Forelimb muscle (tissue), 1 donor: ENCODE measurements at regions not wholly inside any gene's neighbourhood (a gene's known extent, or its start where the extent isn't known, plus 50 kb on each side); places are given as distances from the start of the nearest gene placed in this dataset.
"Not testable (repeated sequence)": the region's sequence is repeated elsewhere in the genome, so short reads cannot be mapped to it uniquely, and the experiment has no call there.

Source experiments
- DNase-seq: peaks from one replicate; pipeline ENCODE4 v3.0.0-alpha.2; 2013; ENCODE audit warnings: low read depth

DNA sequence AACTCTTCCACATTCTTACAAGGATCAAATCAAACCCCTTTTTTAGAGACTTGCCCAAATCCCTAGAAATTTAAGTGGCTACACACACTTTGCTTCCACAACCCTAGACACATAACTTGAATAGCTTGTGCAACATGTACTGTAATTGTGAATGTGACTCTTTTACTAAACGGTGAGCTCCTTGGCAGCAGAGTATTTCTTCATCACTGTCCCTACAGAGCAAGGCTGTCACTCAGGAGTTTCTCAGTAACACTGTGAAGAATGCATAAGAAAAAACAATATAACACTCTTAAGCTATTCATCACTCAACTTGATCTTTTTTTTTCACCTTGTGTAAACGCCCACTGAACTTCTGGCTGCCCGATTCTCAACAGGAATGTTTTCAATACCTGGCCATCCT lies 53.8 kb upstream of the ADAMTS18 start:
- no peak for DNase-seq

- no peak for DNase-seq
These were observed 56.3 kb upstream of the ADAMTS18 start for GRCh38 chr16:77491091-77491490.

DNA sequence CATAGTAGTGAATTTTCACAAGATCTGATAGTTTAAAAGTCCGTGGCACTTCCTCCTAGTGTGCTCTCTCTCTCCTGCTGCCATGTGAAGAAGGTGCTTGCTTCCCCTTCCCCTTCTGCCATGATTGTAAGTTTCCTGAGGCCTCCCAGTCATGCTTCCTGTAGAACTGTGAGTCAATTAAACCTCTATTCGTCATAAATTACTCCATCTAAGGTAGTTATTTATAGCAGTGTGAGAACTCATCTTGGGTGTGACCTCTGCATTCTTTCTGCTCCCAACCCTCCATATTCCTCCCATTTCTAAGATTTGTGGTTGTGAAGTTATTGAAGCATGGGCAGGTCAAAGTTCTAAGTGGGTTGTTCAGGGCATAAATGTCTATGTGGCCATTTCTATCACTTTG lies 62.1 kb upstream of the ADAMTS18 start:
- DNase-seq: no peak

DNA sequence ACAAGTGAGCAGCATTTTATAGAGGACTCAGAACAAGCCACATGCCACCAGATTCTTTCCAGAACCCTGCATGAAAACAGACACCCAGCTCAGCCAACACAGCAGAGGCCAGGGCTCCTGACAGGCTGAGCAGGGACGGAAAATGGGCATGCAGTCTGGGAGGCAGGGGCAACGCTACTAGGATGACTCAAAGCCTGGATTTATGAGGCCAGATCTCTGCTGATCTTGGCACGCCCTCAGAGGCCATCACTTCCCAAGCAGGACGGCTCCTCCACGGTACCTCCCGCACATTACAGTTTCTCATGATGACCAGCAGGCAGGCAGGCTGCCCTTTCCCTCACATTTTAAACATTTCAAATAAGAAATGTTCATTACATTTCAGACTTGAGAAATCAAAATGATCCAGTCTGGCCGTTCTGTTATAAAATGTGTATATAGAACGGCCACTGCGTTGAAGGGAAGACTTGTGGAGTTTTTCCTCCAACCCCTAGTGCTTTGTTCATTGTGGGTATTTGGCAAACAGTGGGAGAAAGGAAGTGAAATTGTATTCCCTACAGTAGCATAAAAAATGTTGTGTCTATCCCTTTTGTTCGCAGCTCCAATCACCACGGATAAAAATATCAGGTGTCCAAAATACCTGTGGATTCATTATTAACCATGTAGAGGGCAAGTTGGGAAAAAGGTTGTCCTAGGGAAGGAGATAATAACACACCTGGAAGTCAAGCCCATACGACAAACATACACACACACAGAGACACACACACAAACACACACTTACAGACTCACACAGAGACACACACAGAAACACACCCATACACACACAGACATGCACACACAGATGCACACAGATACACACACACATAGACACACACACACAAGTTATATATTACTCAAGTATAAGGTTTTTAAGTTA lies 64.8 kb upstream of the ADAMTS18 start:
- no peak for DNase-seq

GRCh38 chr16:77500286-77500598 lies 65.4 kb upstream of the ADAMTS18 start:
- DNase-seq: no peak

- DNase-seq: no peak
These were observed 66.3 kb upstream of the ADAMTS18 start for GRCh38 chr16:77500934-77501664.

- no peak for DNase-seq
These were observed 67.6 kb upstream of the ADAMTS18 start for GRCh38 chr16:77502448-77502847.

GRCh38 chr16:77506492-77506891 lies 71.7 kb upstream of the ADAMTS18 start:
- DNase-seq: not testable (repeated sequence)

DNA sequence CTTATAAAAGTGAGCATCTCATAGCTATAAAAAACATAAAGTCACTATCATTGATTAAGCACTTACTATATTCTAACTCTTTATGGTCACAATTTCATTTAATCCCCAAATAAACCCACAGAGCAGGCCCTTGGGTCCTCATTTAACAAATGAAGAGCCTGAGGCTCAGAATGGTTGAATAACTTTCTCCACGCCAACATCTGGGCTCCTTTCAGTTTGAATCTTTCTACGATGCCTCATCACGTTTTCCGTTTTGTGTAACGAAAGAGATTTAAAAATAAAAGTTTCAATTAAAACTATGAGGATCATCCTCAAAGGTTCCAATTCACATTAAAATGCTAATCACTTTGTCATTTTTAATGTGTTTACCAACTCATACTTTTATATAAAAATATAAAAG lies 74.2 kb upstream of the ADAMTS18 start:
- DNase-seq: no peak

- no peak for DNase-seq
These were observed 75.0 kb upstream of the ADAMTS18 start for GRCh38 chr16:77509796-77510195.

DNA sequence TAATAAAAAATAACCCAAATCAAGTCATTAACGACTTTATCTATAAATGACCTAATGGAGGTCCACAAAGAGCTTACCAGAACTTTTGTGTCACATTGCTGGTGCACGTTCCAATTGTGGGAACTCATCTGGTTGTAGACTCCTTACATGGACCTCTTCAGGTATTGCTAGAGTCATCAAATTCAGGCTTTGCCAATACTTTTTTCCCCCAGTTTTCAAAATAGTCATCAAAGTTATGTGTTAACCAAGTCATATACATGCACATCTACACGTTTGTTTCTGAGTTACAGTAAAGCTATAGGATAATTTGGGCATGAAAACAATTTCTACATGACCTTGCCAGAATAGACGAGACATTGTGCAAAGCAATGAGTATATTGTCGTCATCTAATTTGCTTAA lies 76.2 kb upstream of the ADAMTS18 start:
- no peak for DNase-seq

DNA sequence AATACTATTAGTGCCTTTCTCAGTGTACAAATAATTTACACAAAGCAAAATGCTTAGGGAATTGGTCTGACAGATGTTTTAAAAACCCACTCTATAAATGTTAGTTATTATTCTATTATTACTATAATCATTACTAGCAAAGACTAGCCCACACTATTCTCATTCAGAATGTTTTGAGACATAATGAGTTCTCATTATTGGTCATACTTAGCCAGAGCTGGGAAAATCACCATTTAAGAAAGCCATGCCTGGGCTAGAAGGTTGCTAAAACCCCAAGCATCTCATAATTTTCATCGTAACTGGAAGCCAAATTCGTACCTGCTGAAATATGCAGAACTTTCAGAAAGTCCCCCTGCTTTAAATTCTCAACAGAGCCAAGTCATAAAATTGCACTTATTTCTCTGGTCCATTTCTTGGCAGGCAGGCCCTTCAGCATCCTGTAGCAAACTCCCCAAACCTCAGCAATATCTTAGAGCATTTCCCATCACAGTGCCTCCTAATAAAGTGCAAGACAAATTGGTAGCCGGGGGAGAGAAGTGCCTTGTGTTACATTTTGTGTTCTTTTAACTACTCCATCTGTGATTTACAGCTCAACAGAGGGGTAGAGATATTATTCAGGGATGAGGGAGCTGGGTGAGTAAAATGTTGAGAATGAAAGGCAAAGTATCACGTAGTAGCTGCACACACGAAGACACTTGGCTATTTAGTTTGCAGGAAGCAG lies 79.8 kb upstream of the ADAMTS18 start:
- no peak for DNase-seq

GRCh38 chr16:77525226-77525625 lies 90.4 kb upstream of the ADAMTS18 start:
- not testable (repeated sequence) for DNase-seq

DNA sequence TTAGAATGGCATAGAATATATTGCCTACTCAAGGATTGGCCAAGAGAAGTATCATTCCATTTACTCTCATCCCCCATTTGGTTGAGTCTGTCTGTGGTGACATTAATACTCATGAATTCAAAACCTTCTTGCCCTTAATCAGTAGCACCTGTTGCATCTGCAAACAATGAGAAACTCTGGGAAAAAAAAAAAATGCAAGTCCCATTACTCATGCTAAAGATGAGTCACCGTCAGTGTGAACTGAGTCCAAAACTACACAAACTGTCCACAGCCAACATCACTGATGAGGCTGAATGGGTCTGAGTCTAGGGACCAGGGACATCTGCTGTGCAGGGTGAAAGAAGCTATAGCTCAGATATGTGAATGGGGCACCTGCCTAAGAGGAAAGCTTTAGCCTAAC lies 96.9 kb upstream of the ADAMTS18 start:
- no peak for DNase-seq

DNA sequence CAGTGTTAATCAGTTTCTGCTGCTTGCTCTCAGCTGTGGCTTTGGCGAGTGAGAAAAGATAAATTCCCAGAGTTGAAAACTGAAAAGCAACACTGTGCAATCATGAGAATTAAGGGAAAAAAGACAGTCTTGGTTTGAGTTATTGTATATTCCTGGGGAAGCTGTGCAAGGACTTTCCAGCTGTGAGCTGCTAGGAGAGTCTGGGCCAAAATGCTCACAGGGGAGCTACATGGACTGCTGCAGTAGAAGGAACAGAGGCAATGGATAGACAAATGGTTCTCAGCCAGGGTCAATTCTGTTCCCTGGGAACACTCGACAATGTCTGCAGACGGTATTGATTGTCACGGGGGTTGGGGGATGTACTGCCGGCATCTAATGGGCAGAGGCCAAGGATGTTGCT lies 102.0 kb upstream of the ADAMTS18 start:
- peak; percentile 75 for DNase-seq

DNA sequence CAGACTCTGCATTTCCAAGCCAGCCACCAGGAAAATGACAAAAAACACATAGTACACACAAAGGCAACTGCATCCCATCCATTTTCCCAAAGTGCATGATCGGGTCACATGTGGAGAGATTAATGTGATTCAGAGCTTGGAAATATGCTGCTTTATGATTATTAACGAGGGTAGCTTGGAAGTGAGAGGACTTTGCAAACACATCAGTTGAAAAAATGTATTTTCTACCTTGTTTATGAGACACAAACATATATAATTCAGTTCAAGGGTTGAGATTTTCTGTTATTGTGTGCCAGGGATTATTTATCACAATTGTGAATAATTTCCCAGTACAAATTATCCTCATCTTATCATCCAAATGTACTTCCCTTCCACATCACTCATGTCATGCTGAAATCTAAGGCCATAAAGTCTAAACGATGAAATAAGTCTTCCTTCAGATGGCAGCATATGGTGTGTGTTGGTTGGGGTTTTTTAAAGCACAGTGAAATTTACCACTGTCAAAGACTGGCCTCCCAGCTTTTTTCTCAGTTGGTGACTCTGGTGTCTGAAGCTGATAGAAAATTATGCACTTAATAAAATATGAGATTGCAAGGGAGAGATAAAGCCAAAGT lies 104.7 kb upstream of the ADAMTS18 start:
- DNase-seq: no peak

DNA sequence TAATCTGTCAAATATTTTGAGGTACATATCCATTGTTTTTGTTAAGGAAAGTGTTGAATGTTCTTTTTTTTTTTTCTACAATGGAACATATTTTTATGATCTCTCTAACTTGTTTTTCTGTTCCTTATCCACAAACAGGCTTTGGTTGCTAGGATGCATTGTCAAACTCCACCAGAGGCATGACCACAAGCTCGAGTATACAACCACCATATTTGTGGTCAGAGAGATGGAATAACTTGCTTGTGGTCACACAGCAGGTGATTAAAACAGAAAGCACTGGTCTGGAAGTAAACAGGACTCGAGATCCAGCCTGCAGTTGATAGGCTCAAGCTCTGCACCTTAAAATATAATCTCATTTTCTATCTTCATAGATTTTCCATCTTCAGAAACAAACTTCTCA lies 105.8 kb upstream of the ADAMTS18 start:
- DNase-seq: peak; percentile 28

- DNase-seq: no peak
These were observed 106.3 kb upstream of the ADAMTS18 start for GRCh38 chr16:77541165-77541564.

DNA sequence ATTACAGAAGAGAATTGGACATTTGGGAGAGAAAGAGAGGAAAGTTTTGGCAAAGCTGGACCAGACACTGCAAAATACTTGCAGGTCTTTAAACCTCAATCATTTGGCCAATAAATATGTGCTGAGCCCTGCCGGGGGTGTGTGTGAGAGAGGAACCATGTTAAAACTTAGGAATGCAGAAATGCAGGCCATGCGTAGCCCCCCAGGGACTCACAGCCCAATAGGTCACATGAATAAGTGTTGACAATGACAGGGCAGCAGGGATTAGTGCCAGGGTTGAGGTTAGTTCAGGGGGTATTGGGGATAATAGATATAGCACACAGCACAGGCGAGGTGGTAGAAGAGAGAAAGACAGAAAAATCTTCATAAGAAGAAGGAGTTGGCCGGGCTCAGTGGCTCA lies 113.3 kb upstream of the ADAMTS18 start:
- no peak for DNase-seq

GRCh38 chr16:77548766-77549165 lies 113.9 kb upstream of the ADAMTS18 start:
- no peak for DNase-seq

GRCh38 chr16:77549876-77550275 lies 115.0 kb upstream of the ADAMTS18 start:
- no peak for DNase-seq

DNA sequence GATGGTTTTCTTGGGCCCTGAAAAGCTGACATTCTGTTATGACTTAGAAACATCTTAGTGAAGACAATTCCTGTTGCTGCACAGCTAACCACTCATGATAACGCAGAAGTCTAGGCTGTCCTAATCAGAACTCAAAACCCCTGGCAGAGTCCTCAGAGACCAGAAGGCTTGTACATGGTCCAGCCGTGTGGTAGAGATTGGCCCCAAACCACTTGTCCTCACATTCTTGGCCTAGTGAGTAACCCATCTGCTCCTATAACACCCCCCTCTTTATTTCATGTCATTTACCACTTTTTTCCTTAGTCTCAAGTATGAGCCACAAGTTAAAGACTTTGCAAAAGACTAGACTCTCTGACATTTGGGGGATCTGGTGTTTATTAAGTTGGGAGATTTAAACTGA lies 116.5 kb upstream of the ADAMTS18 start:
- no peak for DNase-seq
